Nephron (organoid): ENCODE measurements at regions not wholly inside any gene's neighbourhood (a gene's known extent, or its start where the extent isn't known, plus 50 kb on each side); places are given as distances from the start of the nearest gene placed in this dataset.

ENCODE experiments used
- H3K27ac Mint-ChIP-seq, 3 experiments: 2 replicates each; pipeline ENCODE4 v1.8.0; 2020; ENCODE audit warnings: mixed read lengths in 3 of 3, mild to moderate bottlenecking in 2 of 3, moderate library complexity in 1 of 3
- H3K27me3 Mint-ChIP-seq: 2 replicates; pipeline ENCODE4 v1.8.0; 2021; ENCODE audit warnings: low read depth, mild to moderate bottlenecking, moderate library complexity, mixed read lengths
- H3K36me3 Mint-ChIP-seq: 2 replicates; pipeline ENCODE4 v1.8.0; 2020; ENCODE audit warnings: low read depth, mixed read lengths
- H3K4me1 Mint-ChIP-seq: 2 replicates; pipeline ENCODE4 v1.8.0; 2020; ENCODE audit warnings: mixed read lengths
- H3K4me3 Mint-ChIP-seq, 3 experiments: 2 replicates each; pipeline ENCODE4 v1.8.0; 2020; ENCODE audit warnings: mild to moderate bottlenecking in 3 of 3, mixed read lengths in 3 of 3, moderate library complexity in 2 of 3
- H3K9me3 Mint-ChIP-seq: 2 replicates; pipeline ENCODE4 v1.8.0; 2020; ENCODE audit warnings: mixed read lengths
- CTCF ChIP-seq, 3 experiments: fragments of 200-600 bp; sonication (generic); IDR thresholded peaks; one replicate each; pipeline ENCODE4 v1.5.0; 2021; ENCODE audit warnings: antibody characterized with exemption in 3 of 3; ENCODE audit not compliant: unreplicated experiment in 3 of 3

DNA sequence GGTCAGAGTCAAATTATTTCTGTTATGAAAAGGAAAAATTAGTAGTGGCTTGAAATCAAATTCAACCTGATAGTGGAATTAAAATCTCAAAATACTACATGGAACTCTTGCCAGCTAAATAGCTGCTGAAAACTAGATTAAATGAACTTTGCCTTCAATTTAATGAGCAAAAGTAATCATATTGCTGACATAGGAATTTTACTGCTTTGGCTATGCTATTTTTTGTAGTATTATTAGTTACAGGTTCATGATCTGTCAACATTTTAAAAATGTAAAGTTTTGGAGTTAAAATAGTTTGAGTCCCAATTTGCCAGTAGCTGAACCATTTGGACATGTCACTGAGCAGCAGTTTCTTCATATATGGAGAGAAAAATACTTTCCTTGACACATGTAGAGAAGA is 81.4 kb downstream of the RERGL start:
- Mint-ChIP-seq H3K4me1 (no peaks in the 10 kb centered on the region), H3K27ac (no peak overlapping the region), H3K36me3 (no peaks in the 10 kb centered on the region), H3K27me3 (no peaks in the 10 kb centered on the region), H3K4me3 (no peak overlapping the region), H3K9me3 (no peaks in the 10 kb centered on the region)
- no peak for TF ChIP-seq CTCF (IDR thresholded peaks at IDR 0.05; ENCODE audit: unreplicated experiment in 3 of 3)

DNA sequence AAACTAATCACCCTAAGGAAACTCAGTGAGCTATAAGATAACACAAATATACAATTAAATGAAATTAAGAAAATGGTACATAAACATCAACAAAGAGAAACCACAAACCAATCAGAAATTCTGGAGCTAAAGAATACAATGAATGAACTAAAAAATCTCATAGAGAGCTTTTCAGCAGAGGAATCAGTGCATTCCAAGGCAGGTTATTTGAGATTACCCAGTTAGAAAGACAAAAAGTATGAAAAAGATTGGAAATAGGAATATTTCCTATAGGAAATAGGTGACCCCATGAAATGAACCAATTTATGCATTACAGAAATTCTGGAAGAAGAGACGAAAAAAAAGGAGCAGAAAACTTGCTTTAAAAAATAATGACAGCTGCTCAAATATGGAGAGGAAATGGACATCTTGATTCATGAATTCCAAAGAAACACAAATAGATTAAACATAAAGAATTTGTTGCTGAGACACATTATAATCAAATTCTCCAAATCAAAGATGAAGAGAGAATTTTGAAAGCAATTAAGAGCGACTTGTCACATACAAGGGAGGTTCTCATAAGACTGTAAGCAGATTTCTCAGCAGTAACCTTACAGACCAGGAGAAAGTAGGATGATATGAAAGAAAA is 90.7 kb downstream of the RERGL start:
- Mint-ChIP-seq H3K27ac (no peak overlapping the region), H3K36me3 (peaks cover 4% of the 10 kb centered on the region), H3K9me3 (peaks cover 30% of the 10 kb centered on the region), H3K4me3 (no peak overlapping the region), H3K27me3 (no peaks in the 10 kb centered on the region), H3K4me1 (no peaks in the 10 kb centered on the region)
- TF ChIP-seq CTCF (IDR thresholded peaks at IDR 0.05; ENCODE audit: unreplicated experiment in 3 of 3) = no peak

- no peak overlapping the region for H3K4me3 Mint-ChIP-seq
- H3K27ac Mint-ChIP-seq = no peak overlapping the region
- H3K36me3 Mint-ChIP-seq = no peaks in the 10 kb centered on the region
- peak; percentile 79 to 88 (median 86) for TF ChIP-seq CTCF (IDR thresholded peaks at IDR 0.05; ENCODE audit: unreplicated experiment in 3 of 3)
- no peaks in the 10 kb centered on the region for H3K9me3 Mint-ChIP-seq
- H3K4me1 Mint-ChIP-seq = no peaks in the 10 kb centered on the region
- H3K27me3 Mint-ChIP-seq = no peaks in the 10 kb centered on the region
These were observed 97.9 kb downstream of the RERGL start for GRCh38 chr12:17992002-17992656.

GRCh38 chr12:17982556-17982955 is 107.4 kb downstream of the RERGL start:
- no peaks in the 10 kb centered on the region for H3K4me1 Mint-ChIP-seq
- H3K27me3 Mint-ChIP-seq = no peaks in the 10 kb centered on the region
- no peaks in the 10 kb centered on the region for H3K9me3 Mint-ChIP-seq
- no peaks in the 10 kb centered on the region for H3K36me3 Mint-ChIP-seq
- H3K27ac Mint-ChIP-seq = no peak overlapping the region
- H3K4me3 Mint-ChIP-seq = no peak overlapping the region
- TF ChIP-seq CTCF (IDR thresholded peaks at IDR 0.05; ENCODE audit: unreplicated experiment in 3 of 3) = no peak

GRCh38 chr12:17976202-17976601 is 113.8 kb downstream of the RERGL start:
- Mint-ChIP-seq H3K27ac (no peak overlapping the region), H3K4me1 (peaks cover 4% of the 10 kb centered on the region), H3K36me3 (no peaks in the 10 kb centered on the region), H3K4me3 (no peak overlapping the region), H3K27me3 (no peaks in the 10 kb centered on the region), H3K9me3 (no peaks in the 10 kb centered on the region)
- peak in 1 of 3 experiments; percentile 28 for TF ChIP-seq CTCF (IDR thresholded peaks at IDR 0.05; ENCODE audit: unreplicated experiment in 3 of 3)

DNA sequence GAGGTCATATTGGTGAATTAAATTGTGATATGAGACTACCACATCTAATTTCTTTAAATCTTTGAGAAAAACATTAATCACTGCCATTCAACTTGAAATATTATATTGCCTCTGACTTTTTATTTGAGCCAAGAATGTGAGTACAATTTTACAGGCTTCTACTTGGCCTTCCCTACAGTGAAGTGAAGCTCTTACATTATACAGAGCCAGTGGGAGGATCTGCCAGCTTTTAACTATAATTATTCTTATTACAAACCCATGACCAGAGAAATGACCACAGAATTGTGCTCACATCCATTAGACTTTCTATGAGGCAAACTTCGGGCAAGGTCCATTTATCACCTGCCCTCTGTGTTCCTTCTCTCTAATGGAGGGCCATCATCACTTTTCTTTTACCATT is 114.2 kb downstream of the RERGL start:
- no peak for TF ChIP-seq CTCF (IDR thresholded peaks at IDR 0.05; ENCODE audit: unreplicated experiment in 3 of 3)
- no peak overlapping the region for H3K4me3 Mint-ChIP-seq
- H3K36me3 Mint-ChIP-seq = no peaks in the 10 kb centered on the region
- H3K27ac Mint-ChIP-seq = no peak overlapping the region
- H3K27me3 Mint-ChIP-seq = no peaks in the 10 kb centered on the region
- no peaks in the 10 kb centered on the region for H3K9me3 Mint-ChIP-seq
- peaks cover 4% of the 10 kb centered on the region for H3K4me1 Mint-ChIP-seq
